Muscle of leg (tissue), 3 donors: ENCODE measurements at regions not wholly inside any gene's neighbourhood (a gene's known extent, or its start where the extent isn't known, plus 50 kb on each side); places are given as distances from the start of the nearest gene placed in this dataset.

Source experiments
- DNase-seq: peaks from one replicate; pipeline ENCODE4 v3.0.0; 2013
- H3K27ac ChIP-seq: one replicate; pipeline ENCODE4 v1.5.1; 2013; ENCODE audit warnings: mild to moderate bottlenecking, low read length, control low read depth
- H3K27me3 ChIP-seq: one replicate; pipeline ENCODE4 v1.6.1; 2013; ENCODE audit warnings: low read length; ENCODE audit not compliant: control insufficient read depth, insufficient read depth
- H3K36me3 ChIP-seq: one replicate; pipeline ENCODE4 v1.6.1; 2013; ENCODE audit warnings: low read length; ENCODE audit not compliant: control insufficient read depth, insufficient read depth
- H3K4me1 ChIP-seq: one replicate; pipeline ENCODE4 v1.6.1; 2013; ENCODE audit warnings: low read length; ENCODE audit not compliant: control insufficient read depth, insufficient read depth
- H3K4me3 ChIP-seq: one replicate; pipeline ENCODE4 v1.5.1; 2013; ENCODE audit warnings: low read length, control low read depth
- H3K9me3 ChIP-seq: replicated peaks from 2 replicates; pipeline ENCODE4 v1.6.1; 2013; ENCODE audit warnings: low read depth, low read length; ENCODE audit not compliant: control insufficient read depth
- WGBS: methylation state at CpG from one replicate; pipeline ENCODE4 v1.1.5; 2013; ENCODE audit warnings: missing lambda C conversion rate; ENCODE audit not compliant: insufficient coverage; 5-methylcytosine and 5-hydroxymethylcytosine counted together

DNA sequence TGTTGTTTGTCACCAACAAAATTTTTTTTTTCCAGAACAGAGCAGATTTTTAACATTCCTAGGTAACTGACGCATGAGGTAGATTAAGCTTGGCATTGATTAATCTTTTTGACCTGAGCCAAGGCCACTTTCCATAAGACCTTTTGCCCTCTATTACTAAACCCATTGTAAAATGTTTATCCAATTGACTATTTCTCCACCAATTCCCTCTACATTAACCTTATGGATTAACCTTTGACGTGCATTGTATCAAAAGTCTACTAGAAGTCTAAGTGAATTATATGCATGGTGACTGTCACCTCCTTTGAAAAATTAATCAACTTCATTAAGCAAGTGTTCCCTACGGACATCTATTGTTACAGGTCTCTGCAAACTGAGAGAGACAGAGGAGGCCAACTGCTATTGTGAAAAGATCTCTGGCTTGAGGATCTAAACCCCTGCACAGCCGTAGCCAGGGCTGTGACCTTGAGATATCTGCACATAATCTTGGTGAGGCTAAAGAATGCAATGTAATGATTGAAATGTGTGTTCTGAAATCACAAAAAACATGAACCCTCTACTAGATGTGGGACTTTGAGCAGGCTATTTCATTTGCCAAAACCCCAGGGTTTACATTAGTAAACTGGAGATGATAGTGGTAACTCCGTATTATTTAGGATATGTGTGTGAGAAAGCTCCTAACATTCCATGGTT, 632.2 kb downstream of the TLR4 start:
- no peaks in the 10 kb centered on the region for H3K9me3 ChIP-seq
- H3K36me3 ChIP-seq, result no peaks in the 10 kb centered on the region
- H3K4me1 ChIP-seq, result no peaks in the 10 kb centered on the region
- H3K27me3 ChIP-seq, result no peaks in the 10 kb centered on the region
- no peak for DNase-seq
- WGBS, result 17% methylated on average over 1 of the region's 5 CpGs
- H3K4me3 ChIP-seq, result no peak overlapping the region
- no peak overlapping the region for H3K27ac ChIP-seq

DNA sequence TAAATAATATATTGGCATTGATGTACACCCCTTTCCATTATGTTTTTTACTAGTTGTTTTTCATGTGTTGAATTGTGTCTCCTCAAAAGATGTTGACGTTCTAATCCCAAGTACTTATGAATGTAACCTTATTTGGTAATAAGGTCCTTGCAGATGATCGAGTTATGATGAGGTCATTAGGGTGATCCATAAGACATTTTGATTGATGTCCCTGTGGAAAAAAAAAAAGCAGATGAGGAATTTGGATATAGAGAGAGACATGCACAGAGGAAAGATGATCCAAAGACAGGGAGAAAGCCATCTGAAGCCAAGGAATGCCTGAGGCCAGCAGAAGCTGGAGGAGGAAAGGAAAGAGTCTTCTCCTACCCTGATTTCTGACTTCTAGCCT, 632.7 kb downstream of the TLR4 start:
- no peak overlapping the region for H3K4me3 ChIP-seq
- DNase-seq, result no peak
- H3K4me1 ChIP-seq, result no peaks in the 10 kb centered on the region
- H3K9me3 ChIP-seq, result no peaks in the 10 kb centered on the region
- WGBS, result 13% methylated on average over 1 of the region's 2 CpGs
- no peaks in the 10 kb centered on the region for H3K27me3 ChIP-seq
- H3K36me3 ChIP-seq, result no peaks in the 10 kb centered on the region
- no peak overlapping the region for H3K27ac ChIP-seq

DNA sequence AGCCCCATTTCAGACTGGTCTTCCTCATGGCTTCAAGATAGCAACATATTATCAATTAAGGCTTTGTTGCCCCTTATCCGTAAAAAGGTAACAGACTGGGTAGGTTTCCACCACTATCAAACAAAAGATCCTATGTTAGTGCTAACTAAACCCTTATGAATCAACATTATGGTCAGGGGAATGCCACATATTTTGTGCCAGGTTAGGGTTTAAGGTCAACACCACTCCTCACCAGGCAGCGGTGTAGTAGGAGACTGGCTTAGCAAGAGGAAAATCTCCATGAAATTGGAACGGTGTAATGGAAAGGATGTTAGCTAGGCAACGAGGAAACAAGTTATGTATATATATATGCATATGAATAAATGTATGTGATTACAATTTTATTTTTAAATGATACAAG, 655.8 kb downstream of the TLR4 start:
- DNase-seq, result no peak
- Histone ChIP-seq H3K4me3 (no peak overlapping the region), H3K4me1 (no peaks in the 10 kb centered on the region), H3K9me3 (peaks cover 10% of the 10 kb centered on the region), H3K36me3 (no peaks in the 10 kb centered on the region), H3K27ac (no peak overlapping the region), H3K27me3 (no peaks in the 10 kb centered on the region)
- no CpG with 5 or more reads among the region's 4 CpGs for WGBS

DNA sequence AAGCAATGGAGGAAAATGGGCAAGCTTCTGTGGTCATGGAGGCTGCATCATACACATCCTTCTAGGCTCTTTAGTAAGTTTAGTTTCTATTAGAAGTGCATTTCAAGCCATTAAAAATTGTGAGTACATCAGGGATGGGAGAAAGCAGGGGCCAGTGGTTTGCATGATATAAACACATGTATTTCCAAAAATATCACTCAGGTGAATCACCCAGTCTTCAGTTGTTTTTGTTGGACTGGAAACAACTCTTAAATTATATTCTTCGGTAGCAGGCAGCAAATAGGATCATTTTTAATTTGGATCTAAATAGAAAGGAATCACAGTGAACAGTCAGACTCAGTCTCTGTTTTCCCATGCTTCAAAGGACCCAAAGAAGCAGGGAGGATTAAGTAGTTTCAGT, 657.9 kb downstream of the TLR4 start:
- no peak overlapping the region for H3K4me3 ChIP-seq
- H3K9me3 ChIP-seq, result peaks cover 10% of the 10 kb centered on the region
- no peaks in the 10 kb centered on the region for H3K27me3 ChIP-seq
- no peaks in the 10 kb centered on the region for H3K4me1 ChIP-seq
- WGBS, result no CpG with 5 or more reads among the region's 1 CpG
- no peak overlapping the region for H3K27ac ChIP-seq
- no peak for DNase-seq
- H3K36me3 ChIP-seq, result no peaks in the 10 kb centered on the region

DNA sequence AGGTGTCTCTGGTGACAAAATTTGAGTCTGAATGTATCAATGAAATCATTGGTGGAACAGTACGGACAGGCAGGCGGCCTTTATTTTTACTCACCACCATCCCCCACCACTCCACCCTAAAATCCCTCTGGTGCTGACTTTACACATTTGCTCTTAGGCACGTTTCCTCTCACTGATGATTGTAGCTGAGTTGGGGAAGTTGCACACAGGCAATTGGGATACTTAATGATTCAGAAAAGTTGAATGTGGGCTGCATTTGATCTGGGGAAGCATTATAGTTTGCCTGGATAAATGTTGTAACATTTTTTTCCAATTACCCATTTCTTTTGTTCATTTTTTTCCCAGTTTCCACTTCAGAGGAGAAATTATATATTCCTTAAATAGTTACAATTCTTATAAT, 658.4 kb downstream of the TLR4 start:
- Histone ChIP-seq H3K36me3 (no peaks in the 10 kb centered on the region), H3K27me3 (no peaks in the 10 kb centered on the region), H3K9me3 (peaks cover 10% of the 10 kb centered on the region), H3K4me3 (no peak overlapping the region), H3K27ac (no peak overlapping the region), H3K4me1 (no peaks in the 10 kb centered on the region)
- no CpG with 5 or more reads among the region's 3 CpGs for WGBS
- no peak for DNase-seq

DNA sequence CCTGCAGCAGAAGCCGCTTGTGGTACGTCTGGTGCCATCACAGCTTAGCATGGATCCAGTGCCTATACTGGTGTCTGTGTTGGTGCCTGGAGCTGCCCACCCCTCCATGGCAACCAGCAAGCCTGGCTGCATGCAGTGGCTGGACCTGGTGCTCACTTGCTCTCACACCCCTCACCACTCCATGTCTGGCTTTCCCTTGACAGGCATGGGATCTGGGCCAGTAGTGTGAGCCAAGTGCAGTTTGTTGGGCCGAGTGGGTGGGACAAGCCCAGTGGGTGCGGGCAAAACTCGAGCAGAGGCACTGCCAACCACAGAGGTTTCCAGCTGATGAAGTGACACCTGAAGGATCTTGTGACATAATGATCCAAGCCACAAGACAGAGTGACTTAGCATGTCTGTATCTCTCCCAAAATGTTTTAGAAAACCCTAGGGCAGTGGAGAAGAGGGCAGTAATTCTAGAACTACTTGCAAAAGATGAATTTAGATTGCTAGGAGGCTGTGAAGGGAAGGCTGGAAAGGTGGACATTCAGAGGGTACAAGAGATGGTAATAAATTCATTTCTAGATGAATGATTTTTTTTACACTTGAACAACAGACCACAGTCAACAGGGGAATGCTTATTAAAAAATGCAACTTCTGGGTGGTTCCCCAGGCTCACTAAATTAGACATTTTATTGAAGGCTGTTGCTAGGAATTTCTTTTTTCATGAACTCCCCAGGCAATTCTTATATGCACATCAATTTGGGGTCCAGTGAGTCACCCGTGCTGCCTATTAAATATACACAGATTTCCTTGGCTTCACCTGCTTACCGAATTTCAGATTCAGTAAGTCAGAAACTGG, 660.3 kb downstream of the TLR4 start:
- no peak for DNase-seq
- Histone ChIP-seq H3K36me3 (no peaks in the 10 kb centered on the region), H3K4me1 (no peaks in the 10 kb centered on the region), H3K27me3 (no peaks in the 10 kb centered on the region), H3K4me3 (no peak overlapping the region), H3K9me3 (peaks cover 10% of the 10 kb centered on the region), H3K27ac (no peak overlapping the region)
- WGBS, result 84% methylated on average over 4 of the region's 7 CpGs

DNA sequence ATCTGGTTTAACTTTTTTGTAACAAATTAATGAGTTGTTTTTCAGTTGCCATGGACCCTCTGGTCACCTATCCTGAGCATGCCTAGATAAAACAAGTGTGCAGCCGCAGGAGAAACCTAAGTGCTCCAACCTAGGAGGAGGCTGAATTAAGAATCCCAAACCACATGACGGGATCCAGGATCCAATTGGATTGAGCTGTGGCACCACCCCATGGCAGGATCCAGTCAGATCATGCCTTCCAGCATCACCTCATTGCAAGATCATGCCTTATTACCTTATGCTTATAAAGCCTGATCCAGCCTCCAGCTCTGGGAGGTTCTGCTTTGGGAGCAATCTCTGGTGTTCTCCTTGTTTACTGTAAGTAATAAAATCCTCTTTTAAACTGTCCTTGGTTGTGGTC, 662.0 kb downstream of the TLR4 start:
- H3K4me1 ChIP-seq, result no peaks in the 10 kb centered on the region
- 90% methylated on average over 2 of the region's 2 CpGs for WGBS

DNA sequence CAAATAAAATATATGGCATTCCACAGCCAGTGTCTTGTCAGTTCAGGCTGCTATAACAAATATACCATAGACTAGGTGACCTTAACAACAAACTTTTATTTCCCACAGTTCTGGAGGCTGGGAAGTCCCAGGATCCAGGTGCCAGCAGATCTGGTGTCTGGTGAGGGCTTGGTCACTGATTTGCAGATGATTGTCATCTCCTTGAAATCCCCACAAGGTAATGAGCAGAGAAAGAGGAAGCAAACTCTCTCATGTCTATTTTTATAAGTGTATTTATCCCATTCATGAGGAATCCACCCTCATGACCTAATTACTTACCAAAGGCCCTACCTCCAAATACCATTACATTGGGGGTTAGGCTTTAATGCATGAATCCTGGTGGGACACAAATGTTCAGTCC, 663.2 kb downstream of the TLR4 start:
- Histone ChIP-seq H3K27me3 (no peaks in the 10 kb centered on the region), H3K4me1 (no peaks in the 10 kb centered on the region), H3K9me3 (peaks cover 10% of the 10 kb centered on the region), H3K36me3 (no peaks in the 10 kb centered on the region), H3K27ac (no peak overlapping the region), H3K4me3 (no peak overlapping the region)
- DNase-seq, result no peak

More for the DNA sequence above, 662.0 kb downstream of the TLR4 start:
- Histone ChIP-seq H3K27me3 (no peaks in the 10 kb centered on the region), H3K4me3 (no peak overlapping the region), H3K27ac (no peak overlapping the region), H3K9me3 (peaks cover 10% of the 10 kb centered on the region), H3K36me3 (no peaks in the 10 kb centered on the region)
- DNase-seq, result no peak

DNA sequence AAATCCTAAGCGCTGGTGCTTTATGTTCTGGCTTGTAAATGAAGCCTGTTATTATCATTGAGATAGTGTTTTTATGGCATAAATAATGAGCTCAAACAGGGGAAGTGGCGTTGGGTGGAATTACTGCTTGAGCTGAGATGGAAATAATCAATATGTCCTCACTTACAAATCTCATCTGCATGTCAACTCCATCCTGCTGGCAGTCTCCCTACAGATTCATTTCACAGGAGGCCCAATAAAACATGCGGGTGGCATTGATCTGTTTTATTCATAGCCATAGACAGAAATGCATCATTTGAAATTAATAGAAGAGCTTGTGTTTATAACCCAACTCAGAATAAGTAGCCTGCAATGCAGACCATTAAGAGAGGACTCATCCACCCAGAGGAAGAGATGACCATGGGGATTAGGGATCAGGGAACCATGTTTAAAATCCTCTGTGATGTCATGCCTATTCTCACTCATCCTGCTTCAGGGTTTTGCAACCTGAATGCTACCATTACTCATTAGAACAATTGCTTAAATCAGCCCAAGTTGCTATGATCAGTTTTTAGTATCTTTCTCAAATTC, 680.4 kb downstream of the TLR4 start:
- H3K36me3 ChIP-seq, result no peaks in the 10 kb centered on the region
- no peaks in the 10 kb centered on the region for H3K27me3 ChIP-seq
- no peak overlapping the region for H3K27ac ChIP-seq
- no peaks in the 10 kb centered on the region for H3K9me3 ChIP-seq
- no peak for DNase-seq
- H3K4me1 ChIP-seq, result no peaks in the 10 kb centered on the region
- no CpG with 5 or more reads among the region's 3 CpGs for WGBS
- no peak overlapping the region for H3K4me3 ChIP-seq

DNA sequence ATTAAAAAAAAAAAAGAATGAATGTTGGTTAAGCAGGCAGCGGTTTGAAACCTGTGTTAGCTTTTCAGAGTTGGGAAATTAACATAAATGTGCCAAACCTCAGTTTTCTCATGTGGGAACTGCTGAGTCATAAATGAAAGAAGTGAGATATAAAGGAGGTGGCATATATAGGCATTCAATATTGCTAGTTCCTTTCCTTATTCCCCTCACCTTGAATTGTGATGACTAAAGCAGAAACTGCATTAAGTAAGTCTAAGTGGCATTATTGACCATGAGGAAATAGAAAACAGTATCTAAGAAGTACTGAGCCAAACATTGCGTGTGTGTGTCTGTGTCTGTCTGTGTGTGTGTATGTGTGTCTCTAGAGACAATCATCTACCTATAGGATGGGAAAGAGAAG, 691.2 kb downstream of the TLR4 start:
- Histone ChIP-seq H3K4me1 (no peaks in the 10 kb centered on the region), H3K9me3 (no peaks in the 10 kb centered on the region), H3K27me3 (no peaks in the 10 kb centered on the region), H3K4me3 (no peak overlapping the region), H3K27ac (no peak overlapping the region), H3K36me3 (no peaks in the 10 kb centered on the region)
- DNase-seq, result no peak
- no CpG with 5 or more reads among the region's 2 CpGs for WGBS
